GM23248 (cell line): ENCODE measurements at regions not wholly inside any gene's neighbourhood (a gene's known extent, or its start where the extent isn't known, plus 50 kb on each side); places are given as distances from the start of the nearest gene placed in this dataset.

Source experiments
- EZH2 ChIP-seq: fragments of 200-600 bp; sonication (generic); IDR thresholded peaks from 2 replicates; pipeline ENCODE4 v1.6.1; 2018; ENCODE audit warnings: antibody characterized with exemption, mild to moderate bottlenecking; ENCODE audit not compliant: insufficient read depth, poor library complexity, severe bottlenecking
- EZH2phosphoT487 ChIP-seq: fragments of 200-600 bp; sonication (generic); IDR thresholded peaks from 2 replicates; pipeline ENCODE4 v1.6.1; 2018; ENCODE audit warnings: antibody characterized with exemption, moderate library complexity, mild to moderate bottlenecking, low read depth; ENCODE audit not compliant: insufficient read depth

- TF ChIP-seq EZH2phosphoT487 = no peak
- no peak for TF ChIP-seq EZH2
Measured at GRCh38 chr14:87686746-87687145, 306.2 kb downstream of the GALC start.
